GM10248 (cell line): ENCODE measurements at regions not wholly inside any gene's neighbourhood (a gene's known extent, or its start where the extent isn't known, plus 50 kb on each side); places are given as distances from the start of the nearest gene placed in this dataset.

Experiments
- CTCF ChIA-PET: fragments of 300-600 bp; sonication (Branson Sonifier 250); formaldehyde crosslinking; extraction: SDS; loops from one replicate; lab custom pipeline; 2021; ENCODE audit warnings: antibody characterized with exemption; lab: Yijun Ruan, JAX
- POLR2A ChIA-PET: fragments of 350-650 bp; sonication (Branson Sonifier 250); formaldehyde crosslinking; extraction: SDS; loops from one replicate; lab custom pipeline; 2020; ENCODE audit warnings: antibody characterized with exemption; lab: Yijun Ruan, JAX
- DNase-seq: peaks from one replicate; pipeline ENCODE4 v3.0.0; 2012; ENCODE audit errors: extremely low spot score
- TF ChIP-seq, protein P1 (sequence below): IDR thresholded peaks from 2 replicates; pipeline ENCODE4 v1.5.1; 2012; ENCODE audit warnings: mild to moderate bottlenecking, low read depth; ENCODE audit errors: extremely low read depth, missing control alignments, control extremely low read depth

GRCh38 chr6:12230523-12230922 lies 59.6 kb upstream of the EDN1 start:
- TF ChIP-seq, protein P1, sequence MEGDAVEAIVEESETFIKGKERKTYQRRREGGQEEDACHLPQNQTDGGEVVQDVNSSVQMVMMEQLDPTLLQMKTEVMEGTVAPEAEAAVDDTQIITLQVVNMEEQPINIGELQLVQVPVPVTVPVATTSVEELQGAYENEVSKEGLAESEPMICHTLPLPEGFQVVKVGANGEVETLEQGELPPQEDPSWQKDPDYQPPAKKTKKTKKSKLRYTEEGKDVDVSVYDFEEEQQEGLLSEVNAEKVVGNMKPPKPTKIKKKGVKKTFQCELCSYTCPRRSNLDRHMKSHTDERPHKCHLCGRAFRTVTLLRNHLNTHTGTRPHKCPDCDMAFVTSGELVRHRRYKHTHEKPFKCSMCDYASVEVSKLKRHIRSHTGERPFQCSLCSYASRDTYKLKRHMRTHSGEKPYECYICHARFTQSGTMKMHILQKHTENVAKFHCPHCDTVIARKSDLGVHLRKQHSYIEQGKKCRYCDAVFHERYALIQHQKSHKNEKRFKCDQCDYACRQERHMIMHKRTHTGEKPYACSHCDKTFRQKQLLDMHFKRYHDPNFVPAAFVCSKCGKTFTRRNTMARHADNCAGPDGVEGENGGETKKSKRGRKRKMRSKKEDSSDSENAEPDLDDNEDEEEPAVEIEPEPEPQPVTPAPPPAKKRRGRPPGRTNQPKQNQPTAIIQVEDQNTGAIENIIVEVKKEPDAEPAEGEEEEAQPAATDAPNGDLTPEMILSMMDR: no peak
- ChIA-PET CTCF (interaction anchor here (1.4 to 1.7 kb wide), 2 partner anchors 61 to 376 kb away, joined by 3 read pairs; no protein-coding TSS in a partner anchor), POLR2A (no interaction called here)
- no peak for DNase-seq

DNA sequence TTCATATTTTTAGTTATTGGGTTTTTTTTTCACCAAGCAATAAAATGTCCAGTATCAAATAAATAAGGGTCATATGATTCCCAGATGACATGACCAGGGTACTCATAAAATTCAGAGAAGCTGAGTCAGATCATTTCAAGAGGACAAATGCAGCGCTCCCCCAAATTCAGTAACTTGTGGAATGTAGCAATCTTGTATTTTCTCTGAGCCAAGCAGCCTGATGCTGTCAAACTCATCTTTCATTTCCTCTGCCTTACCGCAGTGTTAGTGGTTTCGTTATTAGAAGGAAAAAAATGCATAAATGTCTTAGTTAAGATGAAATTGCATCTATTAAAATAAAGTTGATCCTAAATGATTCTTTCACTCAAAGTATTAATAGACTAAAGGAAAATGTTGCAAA lies 57.8 kb upstream of the EDN1 start:
- TF ChIP-seq, protein P1: no peak
- CTCF ChIA-PET: interaction anchor here (1.3 to 2.2 kb wide), 3 partner anchors 53 to 577 kb away, joined by 3 to 13 read pairs (median 5); partner anchors contain the start of gene EDN1
- DNase-seq: no peak
- POLR2A ChIA-PET: no interaction called here

GRCh38 chr6:12232821-12233220 lies 57.3 kb upstream of the EDN1 start:
- CTCF ChIA-PET: interaction anchor here (1.1 to 2.2 kb wide), 4 partner anchors 10 to 577 kb away, joined by 3 to 13 read pairs (median 4); partner anchors contain the start of gene EDN1
- POLR2A ChIA-PET: no interaction called here
- TF ChIP-seq, protein P1: no peak
- DNase-seq: no peak

DNA sequence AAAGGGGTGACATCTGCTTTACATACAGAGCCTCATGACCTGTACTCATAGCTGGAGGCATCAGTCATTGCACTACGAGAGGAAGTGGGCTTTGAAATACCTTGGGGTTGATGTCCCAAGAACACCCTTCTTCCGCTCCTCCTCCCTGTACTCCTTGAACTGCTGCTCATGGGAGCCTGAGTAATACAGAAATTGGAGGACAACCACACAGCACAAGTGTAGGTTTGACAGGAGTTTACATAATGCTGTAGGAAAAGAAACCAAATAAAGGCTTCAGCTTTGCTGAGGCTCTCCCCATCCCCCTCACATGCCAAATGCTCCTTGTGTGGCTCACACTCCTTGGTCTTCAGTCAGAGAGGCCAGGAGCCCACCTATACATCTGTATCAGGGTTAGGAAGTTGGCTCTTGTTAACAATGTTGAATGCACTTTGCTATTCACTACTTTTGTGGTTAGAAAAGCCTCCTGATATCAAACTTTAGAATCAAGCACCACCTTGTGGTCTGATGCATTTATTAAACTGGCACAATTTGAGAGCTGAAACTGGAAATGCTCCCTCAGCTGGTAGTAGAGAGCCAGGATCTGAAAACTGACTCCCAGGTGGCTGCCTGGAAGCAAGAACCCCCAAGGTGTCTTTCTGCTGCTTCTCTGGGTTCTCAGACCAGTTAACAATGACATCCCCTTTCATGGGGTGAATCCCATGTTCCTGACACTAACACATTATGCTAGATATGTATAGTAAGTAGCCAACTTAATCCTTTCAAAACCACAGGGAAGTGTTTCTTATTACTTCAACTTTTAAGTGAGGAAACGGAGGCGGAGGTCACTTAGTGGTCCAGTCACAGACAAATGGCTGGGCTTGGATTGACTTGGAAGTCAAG lies 56.2 kb upstream of the EDN1 start:
- ChIA-PET POLR2A (no interaction called here), CTCF (interaction anchor here (0.7 to 2.2 kb wide), 9 partner anchors 11 to 581 kb away, joined by 3 to 13 read pairs (median 3); partner anchors contain the start of gene EDN1)
- DNase-seq: peak; percentile 18
- TF ChIP-seq, protein P1: peak; percentile 43

- ChIA-PET CTCF (no interaction called here), POLR2A (no interaction called here)
- no peak for DNase-seq
- TF ChIP-seq, protein P1: no peak
Measured at GRCh38 chr6:12235341-12235740, 54.8 kb upstream of the EDN1 start.

DNA sequence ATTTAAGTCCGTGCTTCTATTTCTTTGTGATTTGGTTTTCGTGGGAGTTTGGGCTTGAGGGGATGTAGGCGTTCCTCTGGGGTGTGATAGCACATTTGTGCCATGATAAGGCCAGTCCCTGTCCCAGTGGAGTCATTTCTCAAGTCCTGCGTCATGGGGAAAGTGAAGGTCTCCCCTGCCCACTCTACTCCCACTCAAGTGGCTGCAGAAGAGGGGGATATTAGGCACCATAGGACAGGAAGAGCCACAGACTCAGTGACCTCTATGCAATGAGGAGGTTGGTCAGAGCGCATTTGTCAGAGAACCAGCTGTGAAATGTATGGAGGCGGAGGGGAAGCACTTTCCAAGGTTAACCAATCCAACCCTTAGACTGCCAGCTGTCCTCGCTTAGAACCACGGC lies 51.9 kb upstream of the EDN1 start:
- TF ChIP-seq, protein P1: no peak
- POLR2A ChIA-PET: no interaction called here
- CTCF ChIA-PET: interaction anchor here (0.9 to 1.3 kb wide), 2 partner anchors 10 to 24 kb away, joined by 3 to 4 read pairs; no protein-coding TSS in a partner anchor
- no peak for DNase-seq
